ENCODE measurements at regions not wholly inside any gene's neighbourhood (a gene's known extent, or its start where the extent isn't known, plus 50 kb on each side); places are given as distances from the start of the nearest gene placed in this dataset.

DNA sequence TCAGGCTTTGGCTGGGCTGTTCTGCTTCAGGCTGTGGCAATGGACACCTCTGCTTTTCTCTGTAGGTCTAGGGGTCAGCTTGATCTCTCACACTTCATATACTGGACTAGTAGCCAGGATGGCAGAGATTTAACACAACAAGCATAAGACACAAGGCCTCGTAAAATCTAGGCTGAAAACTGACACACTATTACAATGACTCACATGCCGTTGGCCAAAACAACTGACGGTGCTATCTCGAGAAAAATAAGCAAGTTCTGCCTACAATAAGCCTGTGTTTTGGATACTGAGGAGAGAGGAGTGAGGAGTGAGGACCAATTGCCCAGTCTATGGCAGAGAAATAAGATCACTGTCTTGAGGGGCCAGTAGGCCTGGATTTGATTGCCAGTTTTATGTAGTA, 840.7 kb upstream of the ADAMTS5 start:
- Histone ChIP-seq H3K4me1 (peaks cover 4% of the 10 kb centered on the region), H3K27me3 (ENCODE audit: low read depth) (no peaks in the 10 kb centered on the region), H3K36me3 (no peaks in the 10 kb centered on the region), H3K27ac (replicated peaks) (no peak overlapping the region), H3K9me3 (replicated peaks) (no peaks in the 10 kb centered on the region), H3K4me3 (no peak overlapping the region)
- intact Hi-C loops (cut with micrococcal nuclease) = no loop called here
- TF ChIP-seq, protein P1, sequence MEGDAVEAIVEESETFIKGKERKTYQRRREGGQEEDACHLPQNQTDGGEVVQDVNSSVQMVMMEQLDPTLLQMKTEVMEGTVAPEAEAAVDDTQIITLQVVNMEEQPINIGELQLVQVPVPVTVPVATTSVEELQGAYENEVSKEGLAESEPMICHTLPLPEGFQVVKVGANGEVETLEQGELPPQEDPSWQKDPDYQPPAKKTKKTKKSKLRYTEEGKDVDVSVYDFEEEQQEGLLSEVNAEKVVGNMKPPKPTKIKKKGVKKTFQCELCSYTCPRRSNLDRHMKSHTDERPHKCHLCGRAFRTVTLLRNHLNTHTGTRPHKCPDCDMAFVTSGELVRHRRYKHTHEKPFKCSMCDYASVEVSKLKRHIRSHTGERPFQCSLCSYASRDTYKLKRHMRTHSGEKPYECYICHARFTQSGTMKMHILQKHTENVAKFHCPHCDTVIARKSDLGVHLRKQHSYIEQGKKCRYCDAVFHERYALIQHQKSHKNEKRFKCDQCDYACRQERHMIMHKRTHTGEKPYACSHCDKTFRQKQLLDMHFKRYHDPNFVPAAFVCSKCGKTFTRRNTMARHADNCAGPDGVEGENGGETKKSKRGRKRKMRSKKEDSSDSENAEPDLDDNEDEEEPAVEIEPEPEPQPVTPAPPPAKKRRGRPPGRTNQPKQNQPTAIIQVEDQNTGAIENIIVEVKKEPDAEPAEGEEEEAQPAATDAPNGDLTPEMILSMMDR (IDR thresholded peaks at IDR 0.05; ENCODE audit: borderline replicate concordance) = no peak
- no peak for DNase-seq

DNA sequence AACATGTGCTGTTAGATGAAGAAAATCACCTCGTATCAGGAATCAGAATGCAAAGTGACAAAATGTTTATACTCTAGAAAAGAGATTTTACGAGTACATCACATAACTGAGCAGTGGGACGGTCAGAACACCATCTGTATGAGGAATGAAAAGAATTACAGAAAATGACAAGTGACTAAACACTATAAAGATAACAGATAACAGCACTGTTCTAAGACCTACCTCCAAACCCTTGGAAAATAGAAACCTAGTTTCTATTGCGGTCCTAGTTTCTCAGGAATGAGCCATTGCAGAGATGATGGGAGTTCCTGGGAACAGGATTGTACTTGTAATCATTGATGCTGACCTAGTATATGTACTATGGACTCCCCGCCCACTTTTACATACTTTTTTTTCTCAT, 839.4 kb upstream of the ADAMTS5 start:
- DNase-seq = no peak
- H3K27me3 ChIP-seq (ENCODE audit: low read depth) = no peaks in the 10 kb centered on the region
- H3K36me3 ChIP-seq = no peaks in the 10 kb centered on the region
- H3K9me3 ChIP-seq (replicated peaks) = no peaks in the 10 kb centered on the region
- intact Hi-C loops (cut with micrococcal nuclease) = no loop called here
- H3K27ac ChIP-seq (replicated peaks) = no peak overlapping the region
- peaks cover 4% of the 10 kb centered on the region for H3K4me1 ChIP-seq
- TF ChIP-seq, protein P1 (IDR thresholded peaks at IDR 0.05; ENCODE audit: borderline replicate concordance) = no peak
- no peak overlapping the region for H3K4me3 ChIP-seq

DNA sequence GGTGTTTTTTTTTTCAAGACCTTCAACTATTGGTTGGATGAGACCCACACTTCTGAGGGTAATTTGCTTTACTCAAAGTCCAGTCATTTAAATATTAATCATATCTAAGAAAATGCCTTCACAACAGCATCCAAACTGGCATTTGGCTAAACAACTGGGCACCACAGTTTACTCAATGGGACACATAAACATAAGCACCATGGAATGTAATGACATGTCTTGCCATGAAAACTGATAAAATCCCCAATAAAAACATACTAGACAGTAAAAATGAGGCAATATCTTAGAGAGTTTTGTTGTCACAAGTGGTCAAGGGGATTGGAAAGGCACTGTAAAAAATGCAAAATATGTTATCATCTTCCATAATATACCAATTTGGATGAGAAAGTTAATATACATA, 838.8 kb upstream of the ADAMTS5 start:
- H3K27ac ChIP-seq (replicated peaks) = no peak overlapping the region
- peaks cover 4% of the 10 kb centered on the region for H3K4me1 ChIP-seq
- no peaks in the 10 kb centered on the region for H3K27me3 ChIP-seq (ENCODE audit: low read depth)
- intact Hi-C loops (cut with micrococcal nuclease) = no loop called here
- no peaks in the 10 kb centered on the region for H3K9me3 ChIP-seq (replicated peaks)
- TF ChIP-seq, protein P1 (IDR thresholded peaks at IDR 0.05; ENCODE audit: borderline replicate concordance) = no peak
- no peak overlapping the region for H3K4me3 ChIP-seq
- DNase-seq = no peak
- H3K36me3 ChIP-seq = no peaks in the 10 kb centered on the region

DNA sequence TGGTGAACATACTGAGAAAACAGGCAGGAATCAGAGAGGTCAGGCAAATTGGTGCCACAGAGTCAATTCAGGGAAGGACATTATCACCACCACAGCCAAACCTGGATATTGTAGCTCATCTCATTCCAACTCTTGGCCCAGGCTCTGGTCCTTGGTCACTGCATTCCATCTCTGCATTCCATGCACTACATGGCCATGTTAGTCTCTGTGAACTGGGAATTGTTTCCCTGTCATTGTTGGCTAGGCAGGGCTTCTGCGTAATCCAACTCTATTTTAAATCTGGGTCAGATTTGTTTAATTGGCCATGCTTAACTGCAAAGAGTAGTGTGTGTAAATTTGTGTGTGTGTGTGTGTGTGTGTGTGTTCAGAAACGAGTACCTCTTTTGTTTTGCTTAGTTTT, 837.6 kb upstream of the ADAMTS5 start:
- H3K27me3 ChIP-seq (ENCODE audit: low read depth) = no peaks in the 10 kb centered on the region
- intact Hi-C loops (cut with micrococcal nuclease) = no loop called here
- H3K4me1 ChIP-seq = peaks cover 4% of the 10 kb centered on the region
- TF ChIP-seq, protein P1 (IDR thresholded peaks at IDR 0.05; ENCODE audit: borderline replicate concordance) = no peak
- no peak overlapping the region for H3K4me3 ChIP-seq
- H3K36me3 ChIP-seq = no peaks in the 10 kb centered on the region
- no peaks in the 10 kb centered on the region for H3K9me3 ChIP-seq (replicated peaks)
- no peak overlapping the region for H3K27ac ChIP-seq (replicated peaks)
- DNase-seq = peak; percentile 18

DNA sequence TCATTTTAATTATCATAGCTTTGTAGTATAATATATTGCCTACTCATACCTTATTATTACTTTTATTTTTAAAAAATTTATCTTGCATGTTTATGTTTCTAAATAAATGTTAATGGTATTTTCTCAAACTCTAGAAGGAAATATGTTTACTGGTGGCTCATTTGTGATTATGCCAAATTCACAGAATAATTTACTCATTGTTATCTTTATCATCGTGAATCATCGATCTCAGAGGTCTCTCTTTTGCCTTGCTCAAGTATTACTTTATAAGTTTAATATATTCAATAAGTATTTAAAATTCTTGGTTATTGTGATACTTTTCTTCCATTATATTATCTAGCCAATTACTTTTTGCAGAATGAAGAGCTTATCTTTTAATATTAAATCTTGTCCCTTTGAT, 836.7 kb upstream of the ADAMTS5 start:
- no peak overlapping the region for H3K27ac ChIP-seq (replicated peaks)

More for the DNA sequence above, 836.7 kb upstream of the ADAMTS5 start:
- Histone ChIP-seq H3K4me1 (peaks cover 4% of the 10 kb centered on the region), H3K9me3 (replicated peaks) (no peaks in the 10 kb centered on the region), H3K36me3 (no peaks in the 10 kb centered on the region), H3K4me3 (no peak overlapping the region), H3K27me3 (ENCODE audit: low read depth) (no peaks in the 10 kb centered on the region)
- TF ChIP-seq, protein P1 (IDR thresholded peaks at IDR 0.05; ENCODE audit: borderline replicate concordance) = no peak
- no peak for DNase-seq
- intact Hi-C loops (cut with micrococcal nuclease) = no loop called here

Data from left ventricle myocardium inferior (tissue), 1 donor.